NCI-H2227 (cell line): ENCODE measurements at regions not wholly inside any gene's neighbourhood (a gene's known extent, or its start where the extent isn't known, plus 50 kb on each side); places are given as distances from the start of the nearest gene placed in this dataset.
"Not testable (repeated sequence)": the region's sequence is repeated elsewhere in the genome, so short reads cannot be mapped to it uniquely, and the experiment has no call there.

ENCODE experiments used
- DNase-seq: peaks from one replicate; lab custom pipeline; 2025; ENCODE audit not compliant: unreplicated experiment; lab: John Stamatoyannopoulos, UW

DNA sequence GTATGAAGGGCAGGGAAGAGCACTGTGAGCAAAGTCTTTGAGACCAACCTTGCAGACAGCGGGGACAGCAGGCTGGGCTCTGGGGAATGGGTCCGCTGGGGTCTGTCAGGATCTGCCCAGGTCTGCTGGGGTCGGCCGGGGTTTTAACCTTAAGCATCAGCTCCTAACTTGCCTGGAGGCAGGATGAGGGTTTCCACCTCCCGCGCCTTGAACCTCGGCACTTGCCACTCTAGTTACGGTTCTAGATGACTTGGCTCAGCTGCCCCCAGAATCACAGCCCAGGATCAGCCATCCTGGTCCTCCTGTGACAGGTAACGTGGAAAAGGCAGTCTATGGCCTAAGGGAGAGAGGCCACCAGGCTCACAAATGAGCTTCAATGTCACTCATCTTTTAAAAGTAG, 50.4 kb upstream of the CACUL1 start:
- DNase-seq = no peak

DNA sequence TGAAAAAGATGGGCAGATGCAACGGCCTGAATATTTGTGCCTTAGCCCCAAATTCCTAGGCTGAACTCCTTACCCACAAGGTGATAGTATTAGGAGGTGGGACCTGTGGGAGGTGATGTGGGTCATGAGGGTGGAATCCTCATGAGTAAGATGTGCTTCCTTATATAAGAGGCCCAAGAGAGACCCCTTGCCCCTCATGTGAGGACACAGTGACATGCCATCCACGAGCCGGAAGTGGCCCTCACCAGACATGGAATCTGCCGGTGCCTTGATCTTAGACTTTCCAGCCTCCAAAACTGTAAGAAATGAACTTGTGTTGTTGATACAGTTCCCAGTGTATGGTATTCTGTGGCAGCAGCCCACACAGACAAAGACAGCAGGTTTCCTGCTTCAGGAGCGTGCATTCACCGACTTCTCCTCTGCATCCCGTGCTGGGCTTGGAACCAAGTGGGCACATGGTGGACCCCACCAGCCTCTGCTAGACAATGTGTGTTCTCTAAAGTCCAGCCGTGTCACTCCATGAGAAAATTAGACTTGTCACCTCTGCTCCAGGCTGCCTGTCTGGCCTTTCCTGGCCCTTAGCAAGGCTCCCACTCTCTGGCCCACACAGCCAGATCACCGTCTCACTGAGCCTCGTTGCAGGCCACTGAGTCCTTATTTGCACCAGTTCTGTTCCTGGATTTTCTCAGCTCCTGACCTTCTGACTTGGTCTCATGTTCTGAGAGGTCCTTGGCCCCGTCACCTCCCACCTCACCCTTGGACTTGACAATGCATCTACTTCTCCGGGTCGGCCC, 52.9 kb upstream of the CACUL1 start:
- no peak for DNase-seq

DNA sequence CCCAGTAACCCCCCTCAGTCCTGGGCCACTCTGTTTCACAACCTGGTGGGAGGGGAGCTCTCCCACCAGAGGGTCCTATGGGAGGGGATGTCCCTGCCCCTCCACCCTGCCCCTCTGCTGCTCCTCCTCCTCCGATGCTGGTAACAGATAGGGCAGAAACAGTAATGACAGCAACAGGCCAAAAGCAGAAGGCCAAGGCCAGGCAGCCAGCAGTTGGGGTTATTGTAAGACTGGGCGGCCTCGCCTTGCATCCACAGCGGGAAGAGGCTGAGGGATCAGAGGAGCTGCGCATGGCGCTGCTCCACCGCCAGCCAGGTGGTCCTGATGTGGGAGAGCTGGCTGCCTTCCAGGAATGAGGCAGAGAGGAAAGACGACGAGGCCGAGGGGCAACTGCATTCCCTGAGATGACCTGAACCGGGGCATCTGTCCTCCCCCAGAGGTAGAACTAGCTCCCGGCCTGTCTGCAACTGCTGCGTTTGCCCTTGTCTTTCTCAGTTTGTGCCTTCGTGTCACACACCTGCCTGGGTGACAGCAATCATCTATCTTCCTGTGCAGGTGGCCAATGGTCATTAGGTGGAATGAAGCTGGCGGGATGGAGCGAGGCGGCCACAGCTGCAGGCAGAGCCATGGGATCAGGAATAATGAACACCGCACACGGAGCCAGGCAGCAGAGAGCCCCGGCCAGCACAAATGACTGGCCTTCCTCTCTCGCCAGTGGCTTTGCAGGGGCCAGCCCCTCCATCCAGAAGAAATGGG, 54.0 kb upstream of the CACUL1 start:
- DNase-seq = peak; percentile 21

DNA sequence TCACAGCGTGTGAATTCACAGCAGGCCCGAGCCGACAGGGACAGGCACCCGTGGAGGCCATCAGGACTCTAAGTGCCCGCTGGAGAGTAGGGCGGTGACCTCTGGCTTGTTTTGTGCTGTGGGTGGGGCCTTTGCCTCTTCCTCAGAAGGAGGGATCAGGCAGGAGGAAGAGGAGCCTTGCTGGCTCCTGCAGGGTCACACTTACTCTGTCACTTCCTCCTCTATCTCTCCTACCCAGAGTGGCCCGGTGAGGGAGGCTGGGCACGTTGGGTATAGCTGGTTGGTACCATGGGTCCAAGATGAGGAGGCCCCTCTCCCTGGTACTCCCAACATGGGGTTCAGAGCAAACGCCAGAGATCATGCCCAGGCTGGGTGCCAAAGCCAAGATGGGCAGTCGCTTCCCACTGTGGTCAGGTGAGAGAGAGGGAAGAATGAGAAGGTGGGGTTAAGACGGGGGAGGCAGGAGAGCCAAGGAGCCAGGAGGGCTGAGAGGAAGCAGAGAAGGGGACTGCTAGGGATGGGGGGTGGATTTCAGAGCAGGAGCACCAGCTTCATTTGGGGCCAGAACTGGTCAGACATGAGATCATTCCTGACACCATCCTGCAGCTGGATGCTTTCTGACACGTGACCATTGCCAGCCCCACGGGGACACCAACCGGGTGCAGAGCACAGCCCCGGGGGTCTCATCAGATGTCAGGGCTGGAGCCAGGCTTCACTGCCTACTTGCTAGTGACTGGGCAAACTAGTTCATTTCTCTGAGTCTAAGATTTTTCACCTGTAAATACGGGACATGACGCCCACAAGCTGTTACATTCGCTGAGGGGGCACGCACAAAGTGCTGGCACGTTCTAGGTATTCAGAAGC, 54.8 kb upstream of the CACUL1 start:
- no peak for DNase-seq

DNA sequence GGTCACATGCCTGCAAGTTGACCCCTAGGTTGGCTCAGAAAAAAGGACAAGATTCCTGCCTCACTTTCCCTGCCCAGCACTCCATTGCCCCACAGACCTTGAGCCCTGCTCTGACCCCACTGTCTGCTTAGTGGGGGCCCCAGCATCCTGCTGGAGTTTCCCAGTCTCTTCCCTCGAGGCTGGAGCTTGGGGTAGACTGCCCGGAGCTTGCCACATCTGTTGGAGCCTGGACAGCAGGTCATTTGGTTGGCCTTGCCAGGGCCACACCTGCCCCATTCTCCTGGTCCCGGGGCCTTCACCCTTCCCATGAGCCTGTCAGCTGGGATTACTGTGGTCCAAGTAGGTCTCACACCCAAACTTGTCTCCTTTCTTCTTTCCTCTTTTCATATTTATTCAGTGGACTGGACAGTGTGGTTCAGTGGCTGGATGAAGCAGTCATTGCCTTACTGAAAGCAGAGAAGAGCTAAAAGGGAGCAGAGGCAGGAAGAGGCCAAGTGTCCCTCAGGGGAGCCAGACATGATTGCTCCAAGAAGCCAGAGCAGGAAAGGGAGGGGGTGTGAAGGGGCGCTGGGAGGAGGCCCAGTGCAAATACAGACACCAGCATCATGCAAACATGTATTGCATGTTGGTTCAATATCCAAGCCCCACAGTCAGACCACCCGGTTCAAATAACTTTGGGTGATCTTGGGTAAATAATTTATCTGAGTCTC, 56.2 kb upstream of the CACUL1 start:
- no peak for DNase-seq

DNA sequence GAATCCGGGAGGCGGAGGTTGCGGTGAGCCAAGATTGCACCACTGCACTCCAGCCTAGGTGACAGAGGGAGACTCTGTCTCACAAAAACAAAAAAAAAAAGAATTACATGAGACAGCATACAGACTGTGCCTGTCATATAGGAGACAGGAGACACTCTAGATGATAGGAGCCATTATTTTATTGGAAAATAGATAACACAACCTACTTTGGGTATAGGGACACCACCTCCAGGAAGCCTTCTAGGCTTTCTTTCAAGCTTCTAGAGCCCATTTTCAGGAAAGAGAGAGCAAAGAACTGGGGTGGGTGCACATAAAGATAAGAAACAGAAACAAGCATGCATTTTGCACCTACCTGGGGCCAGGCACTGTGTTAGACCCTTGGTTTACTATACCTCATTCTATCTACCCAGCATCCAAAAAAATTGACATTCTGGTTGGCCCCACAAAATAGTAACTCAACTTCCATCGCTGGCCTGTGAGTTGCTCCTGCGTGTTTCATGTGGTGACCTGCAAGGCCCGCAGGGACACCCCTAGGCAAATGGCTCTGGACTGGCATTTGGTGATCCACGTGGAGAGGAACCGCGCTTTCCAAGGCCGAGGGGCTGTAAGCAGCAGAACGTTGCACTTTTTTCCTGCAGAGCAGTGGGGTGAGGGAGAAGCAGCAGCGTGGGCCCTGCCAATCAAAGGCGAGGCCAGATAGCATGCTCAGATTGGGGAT, 57.1 kb upstream of the CACUL1 start:
- no peak for DNase-seq

DNA sequence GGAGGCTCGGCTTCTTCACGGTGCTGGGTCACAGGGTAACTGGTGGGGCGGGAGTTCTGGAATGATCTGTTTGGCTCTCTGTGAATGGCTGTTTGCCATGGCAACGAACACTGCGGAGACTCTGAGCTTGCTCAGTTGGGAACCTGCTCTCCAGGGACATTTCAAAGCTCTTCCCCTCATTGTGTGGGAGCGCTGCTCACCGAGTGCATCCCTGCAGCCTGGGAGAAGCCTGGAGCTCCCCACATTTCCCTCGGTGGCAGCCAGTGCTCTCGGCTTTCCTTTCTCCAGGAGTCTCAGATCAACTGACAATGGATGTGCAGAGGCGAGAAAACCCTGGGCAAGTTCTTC, 57.6 kb upstream of the CACUL1 start:
- DNase-seq = peak; percentile 67

DNA sequence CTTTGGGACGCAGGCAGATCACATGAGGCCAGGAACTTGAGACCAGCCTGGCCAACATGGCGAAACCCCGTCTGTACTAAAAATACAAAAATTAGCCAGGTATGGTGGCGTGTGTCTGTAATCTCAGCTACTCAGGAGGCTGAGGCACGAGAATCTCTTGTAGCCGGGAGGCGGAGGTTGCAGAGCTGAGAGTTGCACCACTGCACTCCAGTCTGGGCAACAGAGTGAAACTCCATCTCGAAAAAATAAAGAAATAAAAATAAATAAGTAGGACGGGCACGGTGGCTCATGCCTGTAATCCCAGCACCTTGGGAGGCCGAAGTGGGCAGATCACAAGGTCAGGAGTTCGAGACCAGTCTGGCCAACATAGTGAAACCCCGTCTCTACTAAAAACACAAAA, 58.2 kb upstream of the CACUL1 start:
- not testable (repeated sequence) for DNase-seq

DNA sequence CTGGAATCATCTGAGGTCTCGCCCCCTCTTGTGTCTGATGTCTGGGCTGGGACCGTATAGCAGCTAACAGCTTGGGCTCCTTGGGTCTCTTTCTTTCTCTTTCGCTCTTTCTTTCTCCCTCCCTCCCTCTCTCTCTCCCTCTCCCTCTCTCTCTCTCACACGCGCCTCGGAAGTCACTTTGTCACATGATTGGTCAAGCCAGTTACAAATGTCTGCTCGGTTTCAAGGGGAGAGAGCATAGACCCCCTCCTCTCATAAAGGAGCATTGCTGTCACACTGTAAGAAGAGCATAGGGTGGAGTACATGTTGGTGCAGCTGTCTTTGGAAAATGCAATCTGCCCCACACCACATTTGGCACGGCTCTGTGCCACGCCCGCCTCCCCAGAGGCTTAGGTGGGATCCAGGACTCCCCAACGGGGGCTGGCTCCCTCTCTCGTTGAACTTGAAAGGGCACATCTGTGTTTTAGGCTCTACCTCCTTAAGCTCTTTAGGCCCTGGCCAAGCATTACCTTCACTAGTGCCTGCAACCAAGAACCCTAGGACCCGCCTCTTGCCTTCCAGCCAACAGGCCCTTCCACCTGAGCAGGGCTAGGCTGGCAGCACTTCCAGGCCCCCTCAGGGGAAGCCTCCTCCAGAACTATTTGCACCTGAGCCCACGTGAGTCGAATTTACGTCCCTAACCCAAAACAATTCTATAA, 61.9 kb upstream of the CACUL1 start:
- DNase-seq = no peak

DNA sequence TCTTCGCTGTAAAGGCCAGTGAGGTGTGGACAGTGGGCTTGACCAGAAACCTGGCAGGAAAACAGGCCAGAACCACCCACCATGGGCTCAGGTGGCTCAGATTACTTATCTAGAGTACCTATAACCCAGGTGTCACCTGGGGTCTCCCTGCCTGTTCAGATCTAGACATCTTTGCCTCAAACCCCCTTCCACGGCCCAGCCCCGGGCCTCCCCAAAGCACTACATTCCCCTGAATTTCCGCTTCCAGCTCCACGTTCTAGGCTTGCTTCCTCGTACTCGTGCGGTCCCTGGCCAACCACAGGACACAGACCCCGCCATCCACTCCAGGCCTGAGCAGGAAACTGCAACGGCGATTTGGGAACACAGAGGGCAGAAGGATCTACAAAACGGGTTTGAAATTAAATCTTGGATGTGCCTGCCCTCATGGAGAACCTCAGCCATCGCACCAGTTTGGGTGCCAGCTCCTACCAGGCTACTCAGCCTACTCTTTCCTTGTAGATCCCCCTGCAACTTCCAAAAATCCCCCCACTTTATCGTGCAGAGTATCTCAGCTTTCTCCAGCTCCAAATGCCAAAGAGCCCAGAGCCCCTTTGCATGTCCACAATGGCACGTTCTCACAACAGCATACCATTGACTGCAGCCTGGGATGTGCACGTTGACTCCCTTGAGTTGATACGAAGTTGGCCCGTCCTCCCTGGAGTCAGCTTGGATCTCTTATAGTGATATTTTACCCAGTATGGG, 62.7 kb upstream of the CACUL1 start:
- no peak for DNase-seq

DNA sequence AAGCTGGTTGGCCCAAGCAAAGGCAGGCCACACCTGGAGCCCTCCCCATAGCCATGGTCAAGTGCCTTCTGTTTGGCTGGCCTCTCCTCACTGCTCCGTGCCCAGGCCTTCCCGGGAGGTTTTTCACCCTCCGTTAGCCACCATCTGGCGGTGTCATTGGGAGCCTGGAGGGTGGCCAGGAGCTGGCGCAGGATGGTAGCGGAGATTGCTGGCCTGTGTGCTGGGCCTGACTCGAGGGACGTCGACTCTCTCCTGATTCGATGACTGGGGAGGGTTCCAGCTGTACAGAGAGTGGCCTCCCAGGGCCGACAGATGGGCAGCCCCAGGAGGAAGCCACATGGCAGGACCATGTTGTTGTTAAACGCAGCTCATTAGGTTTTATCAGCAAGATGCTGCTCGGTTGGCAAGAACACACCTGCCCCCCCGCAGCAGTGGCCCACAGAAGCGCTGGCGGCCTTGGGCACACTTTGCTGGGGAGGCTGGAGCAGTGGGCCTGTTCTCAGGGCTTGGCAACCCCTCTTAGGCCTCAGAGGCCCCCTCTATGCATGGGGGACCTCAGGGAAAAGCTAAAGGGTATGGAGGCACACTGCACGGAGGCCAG, 64.0 kb upstream of the CACUL1 start:
- DNase-seq = no peak

DNA sequence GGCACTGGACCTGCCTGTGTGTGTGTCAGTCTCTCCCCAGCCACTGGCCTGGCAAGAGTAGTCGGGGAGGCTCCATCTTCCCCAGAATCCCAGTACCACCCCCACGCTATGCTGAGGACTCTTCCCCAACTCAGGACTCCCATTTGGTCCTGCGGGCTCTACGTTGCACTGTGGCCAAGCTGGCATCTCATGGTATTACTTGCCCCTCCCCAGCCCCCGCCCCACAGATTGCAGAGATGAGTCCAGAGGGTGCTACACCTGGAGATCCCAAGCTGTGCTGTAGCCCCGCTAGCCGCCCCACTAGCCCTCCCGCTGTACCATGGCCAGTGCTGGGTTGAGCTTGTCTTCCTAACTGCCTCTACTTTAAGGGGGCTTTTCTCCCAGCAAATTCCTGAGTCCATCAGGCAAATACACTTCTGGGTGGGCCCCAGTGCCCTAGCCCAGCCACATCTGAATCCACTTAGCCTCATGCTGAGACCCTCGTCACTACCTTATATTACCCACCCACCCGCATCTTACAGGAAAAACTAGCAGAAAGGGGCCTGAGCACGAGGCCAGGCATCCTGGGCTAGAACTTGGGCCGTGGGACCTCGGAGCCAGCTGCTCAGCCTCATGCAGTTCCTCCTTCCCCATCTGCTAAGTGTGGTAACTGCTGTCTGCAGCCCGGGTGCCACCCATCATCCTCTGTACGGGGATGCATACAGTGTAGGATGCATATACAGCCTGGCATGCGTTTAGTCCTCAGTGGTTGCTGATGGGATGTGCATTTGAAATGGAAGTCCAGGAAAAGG, 65.8 kb upstream of the CACUL1 start:
- no peak for DNase-seq

DNA sequence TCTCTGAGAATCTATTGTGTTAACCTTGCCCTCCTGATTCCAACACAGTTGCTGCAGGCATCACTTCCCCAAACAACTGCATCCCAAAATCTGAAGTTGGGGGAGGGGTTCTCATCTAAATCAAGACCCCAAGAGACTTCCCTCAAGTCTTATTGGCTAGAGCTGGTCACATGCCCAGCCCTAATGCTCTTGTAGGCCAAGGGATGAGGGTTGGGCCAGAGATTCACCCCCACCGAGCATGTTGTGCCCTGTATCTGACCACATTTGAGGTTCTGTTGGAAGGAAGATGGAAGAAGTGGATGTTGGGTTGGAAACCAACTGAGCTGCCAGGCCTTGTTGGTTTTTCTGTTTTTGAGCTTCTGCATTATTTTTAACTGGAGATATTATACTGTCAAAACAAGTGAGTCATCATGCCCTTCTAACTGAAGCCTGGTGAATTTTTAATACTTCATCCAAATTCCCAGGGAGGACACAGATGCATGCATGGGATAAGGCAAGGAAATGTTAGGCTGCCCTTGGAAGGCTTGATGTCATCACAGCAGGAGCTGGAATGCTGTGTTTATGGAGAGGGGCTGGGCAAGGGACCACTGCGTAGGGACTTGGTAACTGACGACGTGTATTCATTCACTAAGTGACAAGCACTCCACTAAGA, 68.6 kb upstream of the CACUL1 start:
- DNase-seq = no peak

DNA sequence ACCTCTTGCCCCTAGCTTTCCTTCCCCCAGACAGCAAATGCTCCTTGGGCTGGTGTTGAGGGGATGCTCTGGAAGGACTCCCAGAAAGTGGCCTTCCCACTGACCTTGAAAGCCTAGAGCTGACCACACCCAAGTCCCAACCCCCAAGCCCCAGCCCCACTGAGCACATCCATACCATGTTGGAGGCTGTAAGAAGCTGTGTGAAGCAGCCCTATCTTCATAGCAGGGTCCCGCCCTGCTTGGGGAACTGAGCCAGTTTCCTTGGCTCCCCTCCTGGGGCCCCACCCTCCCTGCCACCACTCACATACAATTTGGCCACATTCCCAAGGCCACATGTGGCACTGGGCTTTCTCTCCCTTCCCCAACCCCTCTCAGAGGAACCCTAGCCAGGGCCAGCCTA, 72.3 kb upstream of the CACUL1 start:
- DNase-seq = no peak

DNA sequence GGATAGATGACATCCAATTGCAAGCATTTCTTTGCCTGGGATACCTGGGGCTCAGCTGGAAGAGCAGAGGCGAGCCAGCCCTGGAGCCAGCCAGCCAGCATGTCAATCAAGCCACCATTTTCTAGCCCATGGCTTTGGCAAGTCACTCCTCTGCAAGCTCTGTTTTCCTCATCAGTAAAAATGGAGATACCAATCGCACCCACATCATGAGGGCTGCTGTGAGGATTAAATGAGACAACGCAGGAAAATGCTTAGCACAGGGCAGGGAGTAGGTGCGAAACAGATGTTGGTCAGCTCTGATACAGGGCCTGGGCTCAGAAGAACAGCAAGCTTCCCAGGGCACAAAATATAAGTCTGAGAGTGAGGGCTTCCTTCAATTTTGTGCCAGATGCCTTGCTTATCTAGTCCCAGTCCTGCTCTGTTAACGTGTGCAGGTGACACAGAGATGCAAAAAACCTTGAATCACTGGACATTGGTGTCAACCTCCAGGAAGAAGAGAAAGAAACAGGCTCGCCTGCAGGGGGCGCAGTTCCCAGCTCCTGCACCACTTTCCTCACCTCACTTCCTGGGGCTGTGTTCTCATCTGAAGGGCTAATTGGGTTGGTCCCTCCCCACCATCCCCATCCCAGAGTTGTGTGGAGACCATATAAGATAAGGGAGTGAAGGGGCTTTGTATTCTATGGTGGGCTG, 72.8 kb upstream of the CACUL1 start:
- no peak for DNase-seq

DNA sequence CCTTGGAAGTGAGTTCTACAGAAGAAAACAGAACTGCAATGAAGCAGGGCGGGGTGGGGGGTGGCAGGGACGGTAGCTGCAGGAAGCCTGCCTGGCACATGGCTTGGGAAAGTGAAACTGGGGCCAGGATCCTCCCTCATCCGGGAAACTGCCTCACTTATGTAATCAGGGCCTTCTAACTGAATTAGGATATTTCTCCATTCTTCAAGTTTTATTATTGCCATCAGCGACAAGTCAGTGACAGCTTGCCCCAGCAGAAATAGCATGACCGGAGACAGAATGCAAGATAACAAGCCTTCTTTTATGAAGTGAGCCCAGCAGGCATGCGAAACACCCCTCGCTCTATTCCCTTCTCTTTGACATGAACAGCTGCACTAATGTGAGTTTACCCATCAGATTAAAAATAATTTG, 77.5 kb upstream of the CACUL1 start:
- no peak for DNase-seq

DNA sequence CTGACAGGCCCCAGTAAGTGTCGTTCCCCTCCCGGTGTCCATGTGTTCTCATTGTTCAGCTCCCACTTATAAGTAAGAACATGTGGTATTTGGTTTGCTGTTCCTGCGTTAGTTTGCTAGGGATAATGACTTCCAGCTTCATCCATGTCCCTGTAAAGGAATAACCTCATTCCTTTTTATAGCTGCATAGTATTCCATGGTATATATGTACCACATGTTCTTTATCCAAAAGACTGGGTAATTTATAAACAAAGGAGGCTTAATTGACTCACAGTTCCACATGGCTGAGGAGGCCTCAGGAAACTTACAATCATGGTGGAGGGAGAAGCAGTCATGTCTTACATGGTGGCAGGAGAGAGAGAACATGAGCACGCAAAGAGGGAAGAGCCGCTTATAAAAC, 79.6 kb upstream of the CACUL1 start:
- not testable (repeated sequence) for DNase-seq
